Right lobe of liver (tissue), 4 donors: ENCODE measurements at regions not wholly inside any gene's neighbourhood (a gene's known extent, or its start where the extent isn't known, plus 50 kb on each side); places are given as distances from the start of the nearest gene placed in this dataset.

Source experiments
- POLR2A ChIP-seq: fragments of 450-650 bp; IDR thresholded peaks from one replicate; pipeline ENCODE4 v1.6.1; 2017; ENCODE audit warnings: antibody characterized with exemption, mild to moderate bottlenecking
- TF ChIP-seq, protein P1 (sequence below), 4 donors: fragments of 200-600 bp in 3 of 4; fragments of 450-650 bp in 1 of 4; IDR thresholded peaks; one replicate each; pipeline versions ENCODE4 v1.5.1 to v1.8.0; 2016 to 2022; ENCODE audit warnings: antibody characterized with exemption in 4 of 4, mild to moderate bottlenecking in 2 of 4
- donor health status: DM: no; HTN: no; CAD: no.
- donor health status: DM: no; HTN: no; CAD: no.
- donor health status: DM: no; HTN: yes; CAD: no.

- TF ChIP-seq, protein P1, sequence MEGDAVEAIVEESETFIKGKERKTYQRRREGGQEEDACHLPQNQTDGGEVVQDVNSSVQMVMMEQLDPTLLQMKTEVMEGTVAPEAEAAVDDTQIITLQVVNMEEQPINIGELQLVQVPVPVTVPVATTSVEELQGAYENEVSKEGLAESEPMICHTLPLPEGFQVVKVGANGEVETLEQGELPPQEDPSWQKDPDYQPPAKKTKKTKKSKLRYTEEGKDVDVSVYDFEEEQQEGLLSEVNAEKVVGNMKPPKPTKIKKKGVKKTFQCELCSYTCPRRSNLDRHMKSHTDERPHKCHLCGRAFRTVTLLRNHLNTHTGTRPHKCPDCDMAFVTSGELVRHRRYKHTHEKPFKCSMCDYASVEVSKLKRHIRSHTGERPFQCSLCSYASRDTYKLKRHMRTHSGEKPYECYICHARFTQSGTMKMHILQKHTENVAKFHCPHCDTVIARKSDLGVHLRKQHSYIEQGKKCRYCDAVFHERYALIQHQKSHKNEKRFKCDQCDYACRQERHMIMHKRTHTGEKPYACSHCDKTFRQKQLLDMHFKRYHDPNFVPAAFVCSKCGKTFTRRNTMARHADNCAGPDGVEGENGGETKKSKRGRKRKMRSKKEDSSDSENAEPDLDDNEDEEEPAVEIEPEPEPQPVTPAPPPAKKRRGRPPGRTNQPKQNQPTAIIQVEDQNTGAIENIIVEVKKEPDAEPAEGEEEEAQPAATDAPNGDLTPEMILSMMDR (IDR thresholded peaks at IDR 0.05): no peak
- TF ChIP-seq POLR2A: no peak
These were observed 91.4 kb upstream of the EEF2KMT start for GRCh38 chr16:5188989-5189352.
